ENCODE measurements at regions not wholly inside any gene's neighbourhood (a gene's known extent, or its start where the extent isn't known, plus 50 kb on each side); places are given as distances from the start of the nearest gene placed in this dataset.
A peak's percentile ranks its signal among the peaks of the same experiment; 100 is the strongest.
"Not testable (repeated sequence)": the region's sequence is repeated elsewhere in the genome, so short reads cannot be mapped to it uniquely, and the experiment has no call there.

DNA sequence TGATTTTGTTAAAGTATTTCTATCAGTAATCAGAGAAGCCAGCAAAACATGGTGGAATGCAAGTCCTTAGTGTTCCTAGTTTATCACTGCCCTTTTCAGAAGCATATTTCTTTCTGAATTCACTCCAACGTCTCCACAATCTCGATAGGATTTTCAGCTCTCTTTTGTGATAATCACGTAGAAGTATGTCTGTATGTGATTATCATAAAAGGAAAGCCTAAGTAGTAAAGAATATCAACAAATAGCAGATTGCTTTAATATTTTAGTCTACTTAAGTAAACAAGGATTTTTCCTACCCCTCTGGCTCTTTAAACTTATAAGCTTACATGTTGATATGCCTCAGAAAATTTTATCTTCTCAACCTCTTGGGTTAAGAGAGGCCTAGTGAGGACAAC, 147.4 kb upstream of the NUDT4 start:
- no peak for DNase-seq (ENCODE audit: low spot score in 2 of 2)
- no peaks in the 10 kb centered on the region for H3K27me3 ChIP-seq
- H3K9me3 ChIP-seq = peaks cover 0 to 7% (median under 1%) of the 10 kb centered on the region in 4 donors
- TF ChIP-seq POLR2A (IDR thresholded peaks at IDR 0.05) = no peak
- TF ChIP-seq, protein P1, sequence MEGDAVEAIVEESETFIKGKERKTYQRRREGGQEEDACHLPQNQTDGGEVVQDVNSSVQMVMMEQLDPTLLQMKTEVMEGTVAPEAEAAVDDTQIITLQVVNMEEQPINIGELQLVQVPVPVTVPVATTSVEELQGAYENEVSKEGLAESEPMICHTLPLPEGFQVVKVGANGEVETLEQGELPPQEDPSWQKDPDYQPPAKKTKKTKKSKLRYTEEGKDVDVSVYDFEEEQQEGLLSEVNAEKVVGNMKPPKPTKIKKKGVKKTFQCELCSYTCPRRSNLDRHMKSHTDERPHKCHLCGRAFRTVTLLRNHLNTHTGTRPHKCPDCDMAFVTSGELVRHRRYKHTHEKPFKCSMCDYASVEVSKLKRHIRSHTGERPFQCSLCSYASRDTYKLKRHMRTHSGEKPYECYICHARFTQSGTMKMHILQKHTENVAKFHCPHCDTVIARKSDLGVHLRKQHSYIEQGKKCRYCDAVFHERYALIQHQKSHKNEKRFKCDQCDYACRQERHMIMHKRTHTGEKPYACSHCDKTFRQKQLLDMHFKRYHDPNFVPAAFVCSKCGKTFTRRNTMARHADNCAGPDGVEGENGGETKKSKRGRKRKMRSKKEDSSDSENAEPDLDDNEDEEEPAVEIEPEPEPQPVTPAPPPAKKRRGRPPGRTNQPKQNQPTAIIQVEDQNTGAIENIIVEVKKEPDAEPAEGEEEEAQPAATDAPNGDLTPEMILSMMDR (IDR thresholded peaks at IDR 0.05) = no peak
- no peak for TF ChIP-seq EP300 (IDR thresholded peaks at IDR 0.05)
- H3K36me3 ChIP-seq = no peaks in the 10 kb centered on the region
- no peaks in the 10 kb centered on the region for H3K4me1 ChIP-seq
- no peak overlapping the region for H3K4me3 ChIP-seq
- WGBS, 2 donors = 29 to 37% methylated on average over 3 of the region's 3 CpGs
- no peak overlapping the region for H3K27ac ChIP-seq

- no peak for TF ChIP-seq POLR2A (IDR thresholded peaks at IDR 0.05)
- TF ChIP-seq, protein P1 (IDR thresholded peaks at IDR 0.05) = no peak
- no peak for TF ChIP-seq EP300 (IDR thresholded peaks at IDR 0.05)
- Histone ChIP-seq H3K27me3 (no peaks in the 10 kb centered on the region), H3K9me3 (peaks cover 0 to 13% (median 4%) of the 10 kb centered on the region in 4 donors), H3K27ac (no peak overlapping the region), H3K4me3 (no peak overlapping the region), H3K4me1 (no peaks in the 10 kb centered on the region), H3K36me3 (no peaks in the 10 kb centered on the region)
- no peak for DNase-seq (ENCODE audit: low spot score in 2 of 2)
- 96 to 97% methylated on average over 6 of the region's 6 CpGs for WGBS, 2 donors
Measured at GRCh38 chr12:93231938-93232337, 145.8 kb upstream of the NUDT4 start.

DNA sequence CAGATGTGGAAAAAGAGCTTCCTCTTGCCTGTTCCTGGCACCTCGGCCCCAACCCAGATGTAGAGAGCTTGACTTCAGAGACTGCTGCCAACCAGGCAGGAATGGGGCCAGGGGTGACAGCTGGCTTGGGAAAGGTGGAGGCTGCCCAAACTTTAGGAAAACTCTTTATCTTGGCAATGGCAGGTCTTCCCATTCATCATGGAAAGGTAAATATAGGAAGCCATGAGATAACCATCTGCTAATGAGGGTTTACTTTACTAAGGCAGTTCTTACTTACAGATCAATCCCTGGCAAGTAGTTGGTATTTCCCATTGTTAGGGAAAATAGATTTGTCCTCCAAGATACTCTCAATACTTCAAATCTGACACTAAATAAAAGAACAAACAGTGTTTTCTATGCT, 143.1 kb upstream of the NUDT4 start:
- 55 to 56% methylated on average over 1 of the region's 1 CpG for WGBS, 2 donors
- H3K27me3 ChIP-seq = no peaks in the 10 kb centered on the region

GRCh38 chr12:93235881-93236280, 141.8 kb upstream of the NUDT4 start:
- H3K27me3 ChIP-seq = no peaks in the 10 kb centered on the region
- peaks cover 0 to 40% (median 0%) of the 10 kb centered on the region in 4 donors for H3K9me3 ChIP-seq
- WGBS, 2 donors = 94 to 97% methylated on average over 5 of the region's 5 CpGs
- no peaks in the 10 kb centered on the region for H3K4me1 ChIP-seq
- no peak overlapping the region for H3K4me3 ChIP-seq
- TF ChIP-seq POLR2A (IDR thresholded peaks at IDR 0.05) (no peak), EP300 (IDR thresholded peaks at IDR 0.05) (no peak)
- TF ChIP-seq, protein P1 (IDR thresholded peaks at IDR 0.05) = no peak
- no peaks in the 10 kb centered on the region for H3K36me3 ChIP-seq
- DNase-seq (ENCODE audit: low spot score in 2 of 2) = no peak
- H3K27ac ChIP-seq = no peak overlapping the region

More for the DNA sequence above, 143.1 kb upstream of the NUDT4 start:
- Histone ChIP-seq H3K4me3 (no peak overlapping the region), H3K36me3 (no peaks in the 10 kb centered on the region), H3K27ac (no peak overlapping the region), H3K4me1 (no peaks in the 10 kb centered on the region), H3K9me3 (peaks cover 0 to 36% (median 0%) of the 10 kb centered on the region in 4 donors)
- no peak for DNase-seq (ENCODE audit: low spot score in 2 of 2)
- TF ChIP-seq EP300 (IDR thresholded peaks at IDR 0.05) (no peak), POLR2A (IDR thresholded peaks at IDR 0.05) (no peak)
- TF ChIP-seq, protein P1 (IDR thresholded peaks at IDR 0.05) = no peak

GRCh38 chr12:93237235-93237915, 140.3 kb upstream of the NUDT4 start:
- Histone ChIP-seq H3K4me3 (no peak overlapping the region), H3K36me3 (no peaks in the 10 kb centered on the region), H3K27me3 (no peaks in the 10 kb centered on the region), H3K9me3 (peaks cover 0 to 40% (median 0%) of the 10 kb centered on the region in 4 donors), H3K27ac (no peak overlapping the region), H3K4me1 (no peaks in the 10 kb centered on the region)
- TF ChIP-seq, protein P1 (IDR thresholded peaks at IDR 0.05) = no peak
- no peak for TF ChIP-seq POLR2A (IDR thresholded peaks at IDR 0.05)
- peak in 1 of 2 donors; percentile 70 for TF ChIP-seq EP300 (IDR thresholded peaks at IDR 0.05)
- DNase-seq (ENCODE audit: low spot score in 2 of 2) = peak in 1 of 2 donors; percentile 30
- 73 to 75% methylated on average over 4 of the region's 4 CpGs for WGBS, 2 donors

DNA sequence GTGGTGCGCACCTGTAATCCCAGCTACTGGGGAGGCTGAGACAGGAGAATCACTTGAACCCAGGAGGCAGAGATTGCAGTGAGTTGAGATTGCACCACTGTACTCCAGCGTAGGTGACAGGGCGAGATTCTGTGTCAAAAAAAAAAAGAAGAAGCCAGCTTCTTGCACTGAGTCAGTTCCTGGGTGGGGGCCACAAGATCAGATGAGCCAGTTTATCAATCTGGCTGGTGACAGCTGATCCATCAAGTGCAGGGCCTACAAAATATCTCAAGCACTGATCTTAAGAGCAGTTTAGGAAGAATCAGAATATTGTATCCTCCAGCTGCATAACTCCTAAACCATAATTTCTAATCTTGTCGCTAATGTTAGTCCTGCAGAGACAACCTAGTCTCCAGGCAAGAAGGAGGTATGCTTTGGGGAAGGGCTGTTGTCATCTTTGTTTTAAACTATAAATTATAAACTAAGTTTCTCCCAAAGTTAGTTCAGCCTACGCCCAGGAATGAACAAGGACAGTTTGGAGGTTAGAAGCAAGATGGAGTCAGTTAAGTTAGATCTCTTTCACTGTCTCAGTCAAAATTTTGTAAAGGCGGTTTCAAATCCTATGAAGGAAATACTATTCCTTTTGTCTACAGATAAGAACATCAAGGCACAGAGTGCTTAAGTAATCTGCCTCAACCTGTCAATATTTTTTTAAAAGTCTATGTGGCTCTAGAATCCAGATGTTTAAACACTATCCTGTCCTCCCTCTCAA, 139.0 kb upstream of the NUDT4 start:
- not testable (repeated sequence) for H3K4me1 ChIP-seq; DNase-seq (ENCODE audit: low spot score in 2 of 2); H3K27me3 ChIP-seq; H3K27ac ChIP-seq; H3K36me3 ChIP-seq; H3K4me3 ChIP-seq
- H3K9me3 ChIP-seq = peaks cover 0 to 40% (median 0%) of the 10 kb centered on the region in 4 donors
- WGBS, 2 donors = 95 to 98% methylated on average over 6 of the region's 6 CpGs

DNA sequence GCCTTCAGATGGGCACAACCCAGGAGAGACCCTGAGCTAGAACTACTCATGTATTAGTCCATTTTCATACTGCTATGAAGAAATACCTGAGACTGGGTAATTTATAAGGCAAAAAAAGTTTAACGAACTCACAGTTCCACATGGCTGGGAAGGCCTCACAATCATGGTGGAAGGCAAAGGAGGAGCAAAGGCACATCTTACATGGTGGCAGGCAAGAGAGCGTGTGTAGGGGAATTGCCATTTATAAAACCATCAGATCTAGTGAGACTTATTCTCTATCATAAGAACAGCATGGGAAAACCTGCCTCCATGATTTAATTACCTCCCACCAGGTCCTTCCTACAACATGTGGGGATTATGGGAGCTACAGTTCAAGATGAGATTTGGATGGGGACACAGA, 137.9 kb upstream of the NUDT4 start:
- WGBS, 2 donors = 92 to 93% methylated on average over 2 of the region's 2 CpGs
- H3K4me1 ChIP-seq = peaks cover 0 to 17% (median 7%) of the 10 kb centered on the region in 4 donors

More for the DNA sequence above, 137.9 kb upstream of the NUDT4 start:
- not testable (repeated sequence) for DNase-seq (ENCODE audit: low spot score in 2 of 2); H3K36me3 ChIP-seq; H3K27ac ChIP-seq; H3K4me3 ChIP-seq; H3K27me3 ChIP-seq
- H3K9me3 ChIP-seq = peaks cover 0 to 40% (median 0%) of the 10 kb centered on the region in 4 donors

Data from tibial nerve (tissue), 4 donors.